ENCODE measurements at regions not wholly inside any gene's neighbourhood (a gene's known extent, or its start where the extent isn't known, plus 50 kb on each side); places are given as distances from the start of the nearest gene placed in this dataset.

DNA sequence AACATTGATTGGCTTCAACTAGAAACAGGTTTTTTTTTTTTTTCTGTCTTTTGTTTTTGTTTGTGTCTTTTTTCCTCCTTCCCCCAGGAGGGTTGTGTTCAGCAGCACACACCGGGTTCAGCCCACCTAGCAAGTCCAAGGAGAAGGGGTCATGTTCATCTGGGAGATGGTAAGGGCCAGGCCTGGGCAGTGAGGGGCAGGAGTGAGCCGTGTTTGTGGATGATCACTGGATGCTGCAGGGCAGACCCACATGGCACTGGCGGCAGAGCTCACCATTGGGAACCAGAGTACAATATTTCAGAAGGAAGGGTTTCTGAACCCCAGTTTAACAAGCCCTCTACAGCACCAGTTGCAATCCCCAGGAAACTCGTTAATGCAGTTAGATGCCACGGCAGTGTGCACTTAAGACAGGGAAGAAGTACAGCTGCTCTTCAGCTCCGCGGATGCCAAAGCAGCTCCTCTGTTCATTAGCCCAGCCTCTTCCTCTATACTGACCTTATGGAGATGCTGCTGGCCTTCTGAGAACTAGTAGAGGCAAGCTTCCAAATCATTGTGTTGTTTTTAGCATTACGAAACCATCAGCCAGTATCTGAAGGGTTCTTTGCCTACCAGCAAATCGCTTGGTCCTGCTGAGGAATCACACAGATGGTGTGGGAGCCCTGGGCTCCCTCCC lies 508.2 kb upstream of the WWC1 start (continued):
- TF ChIP-seq, protein P1, sequence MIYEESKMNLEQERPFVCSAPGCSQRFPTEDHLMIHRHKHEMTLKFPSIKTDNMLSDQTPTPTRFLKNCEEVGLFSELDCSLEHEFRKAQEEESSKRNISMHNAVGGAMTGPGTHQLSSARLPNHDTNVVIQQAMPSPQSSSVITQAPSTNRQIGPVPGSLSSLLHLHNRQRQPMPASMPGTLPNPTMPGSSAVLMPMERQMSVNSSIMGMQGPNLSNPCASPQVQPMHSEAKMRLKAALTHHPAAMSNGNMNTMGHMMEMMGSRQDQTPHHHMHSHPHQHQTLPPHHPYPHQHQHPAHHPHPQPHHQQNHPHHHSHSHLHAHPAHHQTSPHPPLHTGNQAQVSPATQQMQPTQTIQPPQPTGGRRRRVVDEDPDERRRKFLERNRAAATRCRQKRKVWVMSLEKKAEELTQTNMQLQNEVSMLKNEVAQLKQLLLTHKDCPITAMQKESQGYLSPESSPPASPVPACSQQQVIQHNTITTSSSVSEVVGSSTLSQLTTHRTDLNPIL (CRISPR knock-in tag; IDR thresholded peaks at IDR 0.05; ENCODE audit: low read depth), result no peak
- TF ChIP-seq RARB (CRISPR knock-in tag; IDR thresholded peaks at IDR 0.05) (no peak), ZFP3 (CRISPR knock-in tag; IDR thresholded peaks at IDR 0.05) (no peak)

DNA sequence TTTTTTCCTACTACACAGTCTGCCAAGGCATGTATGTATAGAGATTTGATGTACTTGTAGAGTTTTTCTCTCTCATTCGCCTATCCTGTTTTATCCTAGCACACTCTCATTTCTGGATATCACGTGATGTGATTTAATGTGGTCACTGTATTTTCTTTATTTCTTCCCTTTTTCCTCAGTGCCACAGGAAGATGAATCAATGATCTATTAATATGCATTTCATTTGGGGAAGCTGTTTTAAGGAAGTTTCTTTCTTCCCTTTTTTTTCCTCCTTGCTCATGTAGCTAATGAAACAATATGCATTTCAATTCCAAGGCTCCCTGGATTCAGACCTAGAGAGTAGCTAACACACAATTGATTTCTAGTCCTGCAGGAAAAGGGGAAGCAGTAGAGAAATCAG lies 506.3 kb upstream of the WWC1 start:
- TF ChIP-seq ZNF8 (CRISPR knock-in tag; IDR thresholded peaks at IDR 0.05) (no peak), RARB (CRISPR knock-in tag; IDR thresholded peaks at IDR 0.05) (no peak), ZFP3 (CRISPR knock-in tag; IDR thresholded peaks at IDR 0.05) (no peak), ZNF565 (CRISPR knock-in tag; conservative IDR thresholded peaks at IDR 0.05; ENCODE audit: low read depth) (no peak), TCF4 (CRISPR knock-in tag; IDR thresholded peaks at IDR 0.05; ENCODE audit: borderline replicate concordance) (no peak), CSDC2 (CRISPR knock-in tag; IDR thresholded peaks at IDR 0.05) (no peak), TOX (CRISPR knock-in tag; IDR thresholded peaks at IDR 0.05; ENCODE audit: borderline replicate concordance) (no peak), ARNTL (CRISPR knock-in tag; IDR thresholded peaks at IDR 0.05; ENCODE audit: borderline replicate concordance, low read depth) (no peak), ZC3H10 (CRISPR knock-in tag; IDR thresholded peaks at IDR 0.05) (no peak)
- TF ChIP-seq, protein P1 (CRISPR knock-in tag; IDR thresholded peaks at IDR 0.05; ENCODE audit: low read depth), result no peak
- TF ChIP-seq, protein P2, sequence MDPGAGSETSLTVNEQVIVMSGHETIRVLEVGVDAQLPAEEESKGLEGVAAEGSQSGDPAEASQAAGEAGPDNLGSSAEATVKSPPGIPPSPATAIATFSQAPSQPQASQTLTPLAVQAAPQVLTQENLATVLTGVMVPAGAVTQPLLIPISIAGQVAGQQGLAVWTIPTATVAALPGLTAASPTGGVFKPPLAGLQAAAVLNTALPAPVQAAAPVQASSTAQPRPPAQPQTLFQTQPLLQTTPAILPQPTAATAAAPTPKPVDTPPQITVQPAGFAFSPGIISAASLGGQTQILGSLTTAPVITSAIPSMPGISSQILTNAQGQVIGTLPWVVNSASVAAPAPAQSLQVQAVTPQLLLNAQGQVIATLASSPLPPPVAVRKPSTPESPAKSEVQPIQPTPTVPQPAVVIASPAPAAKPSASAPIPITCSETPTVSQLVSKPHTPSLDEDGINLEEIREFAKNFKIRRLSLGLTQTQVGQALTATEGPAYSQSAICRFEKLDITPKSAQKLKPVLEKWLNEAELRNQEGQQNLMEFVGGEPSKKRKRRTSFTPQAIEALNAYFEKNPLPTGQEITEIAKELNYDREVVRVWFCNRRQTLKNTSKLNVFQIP (CRISPR knock-in tag; IDR thresholded peaks at IDR 0.05; ENCODE audit: borderline replicate concordance, low read depth), result no peak
- TF ChIP-seq, protein P3, sequence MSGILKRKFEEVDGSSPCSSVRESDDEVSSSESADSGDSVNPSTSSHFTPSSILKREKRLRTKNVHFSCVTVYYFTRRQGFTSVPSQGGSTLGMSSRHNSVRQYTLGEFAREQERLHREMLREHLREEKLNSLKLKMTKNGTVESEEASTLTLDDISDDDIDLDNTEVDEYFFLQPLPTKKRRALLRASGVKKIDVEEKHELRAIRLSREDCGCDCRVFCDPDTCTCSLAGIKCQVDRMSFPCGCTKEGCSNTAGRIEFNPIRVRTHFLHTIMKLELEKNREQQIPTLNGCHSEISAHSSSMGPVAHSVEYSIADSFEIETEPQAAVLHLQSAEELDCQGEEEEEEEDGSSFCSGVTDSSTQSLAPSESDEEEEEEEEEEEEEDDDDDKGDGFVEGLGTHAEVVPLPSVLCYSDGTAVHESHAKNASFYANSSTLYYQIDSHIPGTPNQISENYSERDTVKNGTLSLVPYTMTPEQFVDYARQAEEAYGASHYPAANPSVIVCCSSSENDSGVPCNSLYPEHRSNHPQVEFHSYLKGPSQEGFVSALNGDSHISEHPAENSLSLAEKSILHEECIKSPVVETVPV (CRISPR knock-in tag; IDR thresholded peaks at IDR 0.05), result no peak
- no peak for ATAC-seq

DNA sequence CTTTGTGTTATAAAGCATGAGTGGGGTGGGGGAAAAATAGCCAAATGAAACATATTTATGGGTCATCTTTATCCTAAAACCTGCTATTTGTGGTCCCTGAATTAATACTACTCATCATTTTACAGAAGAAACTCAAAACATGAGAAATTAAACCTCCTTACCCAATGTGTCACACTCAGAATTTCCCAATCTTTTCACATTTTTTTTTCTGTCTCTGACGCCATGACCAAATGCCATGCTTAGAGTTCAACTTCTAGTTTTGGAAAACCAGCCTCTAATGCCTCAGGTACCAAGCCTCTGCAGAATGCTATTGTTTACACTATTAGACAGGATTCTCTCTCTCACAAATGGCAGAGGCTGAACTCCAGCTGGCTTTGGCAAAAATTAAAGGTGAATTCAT lies 505.5 kb upstream of the WWC1 start:
- ATAC-seq, result no peak
- TF ChIP-seq ZC3H10 (CRISPR knock-in tag; IDR thresholded peaks at IDR 0.05) (no peak), ZFP3 (CRISPR knock-in tag; IDR thresholded peaks at IDR 0.05) (no peak), SNAI2 (CRISPR knock-in tag; IDR thresholded peaks at IDR 0.05) (no peak), GLIS3 (CRISPR knock-in tag; IDR thresholded peaks at IDR 0.05) (no peak), ESRRG (CRISPR knock-in tag; IDR thresholded peaks at IDR 0.05) (no peak), ISL1 (CRISPR knock-in tag; IDR thresholded peaks at IDR 0.05) (no peak), ZNF70 (CRISPR knock-in tag; IDR thresholded peaks at IDR 0.05) (no peak), ARNTL (CRISPR knock-in tag; IDR thresholded peaks at IDR 0.05; ENCODE audit: borderline replicate concordance, low read depth) (no peak)
- TF ChIP-seq, protein P4, sequence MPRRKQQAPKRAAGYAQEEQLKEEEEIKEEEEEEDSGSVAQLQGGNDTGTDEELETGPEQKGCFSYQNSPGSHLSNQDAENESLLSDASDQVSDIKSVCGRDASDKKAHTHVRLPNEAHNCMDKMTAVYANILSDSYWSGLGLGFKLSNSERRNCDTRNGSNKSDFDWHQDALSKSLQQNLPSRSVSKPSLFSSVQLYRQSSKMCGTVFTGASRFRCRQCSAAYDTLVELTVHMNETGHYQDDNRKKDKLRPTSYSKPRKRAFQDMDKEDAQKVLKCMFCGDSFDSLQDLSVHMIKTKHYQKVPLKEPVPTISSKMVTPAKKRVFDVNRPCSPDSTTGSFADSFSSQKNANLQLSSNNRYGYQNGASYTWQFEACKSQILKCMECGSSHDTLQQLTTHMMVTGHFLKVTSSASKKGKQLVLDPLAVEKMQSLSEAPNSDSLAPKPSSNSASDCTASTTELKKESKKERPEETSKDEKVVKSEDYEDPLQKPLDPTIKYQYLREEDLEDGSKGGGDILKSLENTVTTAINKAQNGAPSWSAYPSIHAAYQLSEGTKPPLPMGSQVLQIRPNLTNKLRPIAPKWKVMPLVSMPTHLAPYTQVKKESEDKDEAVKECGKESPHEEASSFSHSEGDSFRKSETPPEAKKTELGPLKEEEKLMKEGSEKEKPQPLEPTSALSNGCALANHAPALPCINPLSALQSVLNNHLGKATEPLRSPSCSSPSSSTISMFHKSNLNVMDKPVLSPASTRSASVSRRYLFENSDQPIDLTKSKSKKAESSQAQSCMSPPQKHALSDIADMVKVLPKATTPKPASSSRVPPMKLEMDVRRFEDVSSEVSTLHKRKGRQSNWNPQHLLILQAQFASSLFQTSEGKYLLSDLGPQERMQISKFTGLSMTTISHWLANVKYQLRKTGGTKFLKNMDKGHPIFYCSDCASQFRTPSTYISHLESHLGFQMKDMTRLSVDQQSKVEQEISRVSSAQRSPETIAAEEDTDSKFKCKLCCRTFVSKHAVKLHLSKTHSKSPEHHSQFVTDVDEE (CRISPR knock-in tag; IDR thresholded peaks at IDR 0.05), result no peak
- TF ChIP-seq, protein P2 (CRISPR knock-in tag; IDR thresholded peaks at IDR 0.05; ENCODE audit: borderline replicate concordance, low read depth), result no peak
- TF ChIP-seq, protein P5, sequence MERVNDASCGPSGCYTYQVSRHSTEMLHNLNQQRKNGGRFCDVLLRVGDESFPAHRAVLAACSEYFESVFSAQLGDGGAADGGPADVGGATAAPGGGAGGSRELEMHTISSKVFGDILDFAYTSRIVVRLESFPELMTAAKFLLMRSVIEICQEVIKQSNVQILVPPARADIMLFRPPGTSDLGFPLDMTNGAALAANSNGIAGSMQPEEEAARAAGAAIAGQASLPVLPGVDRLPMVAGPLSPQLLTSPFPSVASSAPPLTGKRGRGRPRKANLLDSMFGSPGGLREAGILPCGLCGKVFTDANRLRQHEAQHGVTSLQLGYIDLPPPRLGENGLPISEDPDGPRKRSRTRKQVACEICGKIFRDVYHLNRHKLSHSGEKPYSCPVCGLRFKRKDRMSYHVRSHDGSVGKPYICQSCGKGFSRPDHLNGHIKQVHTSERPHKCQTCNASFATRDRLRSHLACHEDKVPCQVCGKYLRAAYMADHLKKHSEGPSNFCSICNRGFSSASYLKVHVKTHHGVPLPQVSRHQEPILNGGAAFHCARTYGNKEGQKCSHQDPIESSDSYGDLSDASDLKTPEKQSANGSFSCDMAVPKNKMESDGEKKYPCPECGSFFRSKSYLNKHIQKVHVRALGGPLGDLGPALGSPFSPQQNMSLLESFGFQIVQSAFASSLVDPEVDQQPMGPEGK (CRISPR knock-in tag; IDR thresholded peaks at IDR 0.05; ENCODE audit: borderline replicate concordance), result no peak

Data from SK-N-SH treated with all-trans-retinoic acid at 6 μM for 48 hours (cell line).